CD4-positive, alpha-beta T cell (primary cell): ENCODE measurements at regions not wholly inside any gene's neighbourhood (a gene's known extent, or its start where the extent isn't known, plus 50 kb on each side); places are given as distances from the start of the nearest gene placed in this dataset.
"Not testable (repeated sequence)": the region's sequence is repeated elsewhere in the genome, so short reads cannot be mapped to it uniquely, and the experiment has no call there.

Experiments
- ATAC-seq: fragments of 200-7000 bp; cut with Tn5 transposase; one replicate; pipeline ENCODE4 v1.10.0; 2022; ENCODE audit warnings: mild to moderate bottlenecking; ENCODE audit not compliant: poor library complexity
- CTCF ChIA-PET: fragments of 350-600 bp; sonication (Branson Sonifier 250); formaldehyde crosslinking; loops from one replicate; lab custom pipeline; 2021; ENCODE audit warnings: antibody characterized with exemption, inconsistent platforms; lab: Charles Lee
- POLR2A ChIA-PET: fragments of 350-600 bp; sonication (Branson Sonifier 250); formaldehyde crosslinking; loops from one replicate; lab custom pipeline; 2021; ENCODE audit warnings: antibody characterized with exemption, inconsistent platforms; lab: Charles Lee
- DNase-seq, 14 experiments: peaks; one replicate each; pipeline ENCODE4 v3.0.0-alpha.2; 2013 to 2020; ENCODE audit warnings: mixed read lengths in 2 of 14
- H3K27ac ChIP-seq, 2 donors: one replicate each; pipeline versions ENCODE4 v1.5.1 to v1.7.0; 2013; ENCODE audit warnings: low read length in 2 of 2, low read depth in 1 of 2, mild to moderate bottlenecking in 1 of 2
- H3K27me3 ChIP-seq, 2 experiments: 1 replicate in 1 of 2; 2 replicates in 1 of 2; pipeline versions ENCODE4 v1.6.1 to v1.7.0; 2013; ENCODE audit warnings: low read length in 2 of 2, control low read depth in 1 of 2, mild to moderate bottlenecking in 1 of 2, moderate library complexity in 1 of 2; ENCODE audit not compliant: insufficient read depth in 2 of 2, control insufficient read depth in 1 of 2
- H3K36me3 ChIP-seq: one replicate; pipeline ENCODE4 v1.6.1; 2013; ENCODE audit warnings: low read length, control low read depth; ENCODE audit not compliant: insufficient read depth
- H3K4me1 ChIP-seq: one replicate; pipeline ENCODE4 v1.6.1; 2013; ENCODE audit warnings: low read length, control low read depth; ENCODE audit not compliant: insufficient read depth
- H3K4me3 ChIP-seq: one replicate; pipeline ENCODE4 v1.5.1; 2013; ENCODE audit warnings: mild to moderate bottlenecking, low read length, moderate library complexity
- H3K9me3 ChIP-seq, 2 experiments: 1 replicate in 1 of 2; 2 replicates in 1 of 2; pipeline versions ENCODE4 v1.6.1 to v1.7.0; 2013; ENCODE audit warnings: low read length in 2 of 2, mild to moderate bottlenecking in 2 of 2, control low read depth in 1 of 2, moderate library complexity in 1 of 2; ENCODE audit not compliant: control insufficient read depth in 1 of 2, insufficient read depth in 1 of 2
- H3K27ac Mint-ChIP-seq: one replicate; pipeline ENCODE4 v1.8.0; 2020; ENCODE audit warnings: mixed read lengths
- H3K27me3 Mint-ChIP-seq: one replicate; pipeline ENCODE4 v1.8.0; 2021; ENCODE audit warnings: mixed read lengths
- H3K36me3 Mint-ChIP-seq: one replicate; pipeline ENCODE4 v1.8.0; 2021; ENCODE audit warnings: low read depth, mixed read lengths
- H3K4me1 Mint-ChIP-seq: one replicate; pipeline ENCODE4 v1.8.0; 2021; ENCODE audit warnings: low read depth, mixed read lengths
- H3K4me3 Mint-ChIP-seq: one replicate; pipeline ENCODE4 v1.8.0; 2020; ENCODE audit warnings: mild to moderate bottlenecking, mixed read lengths
- H3K9me3 Mint-ChIP-seq: one replicate; pipeline ENCODE4 v1.8.0; 2020; ENCODE audit warnings: mixed read lengths
- intact Hi-C, 2 experiments: fragments of 100-400 bp; cut with DNase I in 1 of 2; cut with micrococcal nuclease in 1 of 2; formaldehyde crosslinking; loops; one replicate each; pipeline versions ENCODE4 v1.15.1 to v1.9.0; 2023 to 2025; cut with DNase I, micrococcal nuclease
- TF ChIP-seq, protein P1 (sequence below): fragments of 200-600 bp; IDR thresholded peaks from one replicate; pipeline ENCODE4 v1.8.0; 2022; ENCODE audit warnings: antibody characterized with exemption, mild to moderate bottlenecking

- no peaks in the 10 kb centered on the region for H3K9me3 ChIP-seq
- H3K4me3 Mint-ChIP-seq = no peak overlapping the region
- no peaks in the 10 kb centered on the region for H3K27me3 Mint-ChIP-seq
- no peak overlapping the region for H3K27ac ChIP-seq
- H3K27me3 ChIP-seq = no peaks in the 10 kb centered on the region
- H3K36me3 ChIP-seq = no peaks in the 10 kb centered on the region
- H3K9me3 Mint-ChIP-seq = peaks cover 13% of the 10 kb centered on the region
- ATAC-seq = no peak
- TF ChIP-seq, protein P1, sequence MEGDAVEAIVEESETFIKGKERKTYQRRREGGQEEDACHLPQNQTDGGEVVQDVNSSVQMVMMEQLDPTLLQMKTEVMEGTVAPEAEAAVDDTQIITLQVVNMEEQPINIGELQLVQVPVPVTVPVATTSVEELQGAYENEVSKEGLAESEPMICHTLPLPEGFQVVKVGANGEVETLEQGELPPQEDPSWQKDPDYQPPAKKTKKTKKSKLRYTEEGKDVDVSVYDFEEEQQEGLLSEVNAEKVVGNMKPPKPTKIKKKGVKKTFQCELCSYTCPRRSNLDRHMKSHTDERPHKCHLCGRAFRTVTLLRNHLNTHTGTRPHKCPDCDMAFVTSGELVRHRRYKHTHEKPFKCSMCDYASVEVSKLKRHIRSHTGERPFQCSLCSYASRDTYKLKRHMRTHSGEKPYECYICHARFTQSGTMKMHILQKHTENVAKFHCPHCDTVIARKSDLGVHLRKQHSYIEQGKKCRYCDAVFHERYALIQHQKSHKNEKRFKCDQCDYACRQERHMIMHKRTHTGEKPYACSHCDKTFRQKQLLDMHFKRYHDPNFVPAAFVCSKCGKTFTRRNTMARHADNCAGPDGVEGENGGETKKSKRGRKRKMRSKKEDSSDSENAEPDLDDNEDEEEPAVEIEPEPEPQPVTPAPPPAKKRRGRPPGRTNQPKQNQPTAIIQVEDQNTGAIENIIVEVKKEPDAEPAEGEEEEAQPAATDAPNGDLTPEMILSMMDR = no peak
- no peak for DNase-seq
- ChIA-PET CTCF (no interaction called here), POLR2A (no interaction called here)
- H3K4me1 Mint-ChIP-seq = no peaks in the 10 kb centered on the region
- H3K4me1 ChIP-seq = no peaks in the 10 kb centered on the region
- intact Hi-C loops = no loop called here
- no peaks in the 10 kb centered on the region for H3K36me3 Mint-ChIP-seq
- H3K27ac Mint-ChIP-seq = no peak overlapping the region
- H3K4me3 ChIP-seq = no peak overlapping the region
Observed at GRCh38 chr4:66275411-66276038, 605.2 kb upstream of the EPHA5 start.

DNA sequence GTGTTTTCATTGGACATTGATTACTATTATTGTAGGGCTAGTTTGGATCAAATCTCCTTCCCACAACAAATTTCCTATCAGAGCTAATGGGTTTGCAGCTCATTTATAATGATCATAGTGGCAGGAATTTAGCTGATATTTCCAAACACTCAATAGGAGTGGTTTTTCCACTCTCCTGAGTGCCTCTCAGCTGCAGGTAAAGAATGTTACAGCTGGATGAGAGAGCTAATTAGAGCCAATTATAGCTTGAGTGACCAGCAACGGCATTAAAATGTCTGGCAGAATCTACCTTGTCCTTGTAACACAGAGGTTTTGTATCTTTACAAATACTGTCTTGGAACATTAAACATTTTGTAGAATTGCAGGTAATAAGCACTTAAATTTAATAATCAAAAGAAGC, 602.8 kb upstream of the EPHA5 start:
- no peaks in the 10 kb centered on the region for H3K36me3 ChIP-seq
- Mint-ChIP-seq H3K9me3 (peaks cover 10% of the 10 kb centered on the region), H3K27ac (no peak overlapping the region), H3K4me3 (no peak overlapping the region), H3K36me3 (no peaks in the 10 kb centered on the region), H3K4me1 (no peaks in the 10 kb centered on the region), H3K27me3 (no peaks in the 10 kb centered on the region)
- CTCF ChIA-PET = no interaction called here
- H3K9me3 ChIP-seq = no peaks in the 10 kb centered on the region
- no peaks in the 10 kb centered on the region for H3K27me3 ChIP-seq
- TF ChIP-seq, protein P1 = no peak
- DNase-seq (no peak), ATAC-seq (no peak)
- no peak overlapping the region for H3K27ac ChIP-seq
- no peak overlapping the region for H3K4me3 ChIP-seq
- intact Hi-C loops = no loop called here
- POLR2A ChIA-PET = no interaction called here
- H3K4me1 ChIP-seq = no peaks in the 10 kb centered on the region

DNA sequence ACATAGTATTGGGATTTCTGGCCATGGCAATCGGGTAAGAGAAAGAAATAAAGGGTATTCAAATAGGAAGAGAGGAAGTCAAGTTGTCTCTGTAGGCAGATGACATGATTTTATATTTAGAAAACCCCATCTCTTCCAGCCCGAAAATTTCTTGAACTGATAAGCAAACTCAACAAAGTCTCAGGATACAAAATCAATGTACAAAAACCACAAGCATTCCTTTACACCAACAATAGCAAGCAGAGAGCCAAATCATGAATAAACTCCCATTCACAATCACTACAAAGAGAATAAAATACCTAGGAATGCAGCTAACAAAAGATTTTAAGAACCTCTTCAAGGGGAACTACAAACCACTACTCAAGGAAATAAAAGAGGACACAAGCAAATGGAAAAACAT, 600.1 kb upstream of the EPHA5 start:
- H3K4me1 ChIP-seq, H3K4me1 Mint-ChIP-seq, intact Hi-C loops, H3K27me3 Mint-ChIP-seq, H3K27me3 ChIP-seq, POLR2A ChIA-PET, H3K4me3 Mint-ChIP-seq, ATAC-seq, DNase-seq, H3K4me3 ChIP-seq, CTCF ChIA-PET, H3K36me3 Mint-ChIP-seq, H3K27ac Mint-ChIP-seq, H3K36me3 ChIP-seq, H3K27ac ChIP-seq: not testable (repeated sequence)
- peaks cover 5 to 12% of the 10 kb centered on the region in 2 experiments for H3K9me3 ChIP-seq
- H3K9me3 Mint-ChIP-seq = peaks cover 10% of the 10 kb centered on the region

- ATAC-seq, DNase-seq, H3K36me3 Mint-ChIP-seq, H3K27ac Mint-ChIP-seq, CTCF ChIA-PET, H3K4me3 Mint-ChIP-seq, H3K36me3 ChIP-seq, H3K27me3 Mint-ChIP-seq, POLR2A ChIA-PET, H3K4me1 Mint-ChIP-seq, H3K4me3 ChIP-seq, intact Hi-C loops, H3K4me1 ChIP-seq, H3K27ac ChIP-seq, H3K27me3 ChIP-seq: not testable (repeated sequence)
- peaks cover 5 to 12% of the 10 kb centered on the region in 2 experiments for H3K9me3 ChIP-seq
- H3K9me3 Mint-ChIP-seq = peaks cover 12% of the 10 kb centered on the region
Observed at GRCh38 chr4:66266554-66266953, 596.3 kb upstream of the EPHA5 start.
